Sigmoid colon (tissue), 6 donors: ENCODE measurements at regions not wholly inside any gene's neighbourhood (a gene's known extent, or its start where the extent isn't known, plus 50 kb on each side); places are given as distances from the start of the nearest gene placed in this dataset.

Experiments
- DNase-seq: peaks from one replicate; pipeline ENCODE4 v3.0.0-alpha.2; 2019
- H3K27ac ChIP-seq, 4 donors: fragments of 200-600 bp; sonication (generic); one replicate each; pipeline ENCODE4 v1.5.1; 2016 to 2019; ENCODE audit warnings: mild to moderate bottlenecking in 1 of 4
- H3K27me3 ChIP-seq, 3 donors: fragments of 200-600 bp; sonication (generic); one replicate each; pipeline ENCODE4 v1.5.1; 2019; ENCODE audit warnings: mild to moderate bottlenecking in 1 of 3
- H3K36me3 ChIP-seq, 4 donors: fragments of 200-600 bp; sonication (generic); one replicate each; pipeline ENCODE4 v1.5.1; 2016 to 2019
- H3K4me1 ChIP-seq, 4 donors: fragments of 200-600 bp; sonication (generic); one replicate each; pipeline ENCODE4 v1.5.1; 2017 to 2019
- H3K4me3 ChIP-seq, 4 donors: fragments of 200-600 bp; sonication (generic); one replicate each; pipeline ENCODE4 v1.5.1; 2017 to 2019; ENCODE audit warnings: mild to moderate bottlenecking in 2 of 4, moderate library complexity in 1 of 4
- H3K9me3 ChIP-seq, 4 donors: fragments of 200-600 bp in 3 of 4; sonication (generic) in 3 of 4; one replicate each; pipeline versions ENCODE4 v1.5.1 to v1.6.1; 2013 to 2019
- EP300 ChIP-seq, 4 donors: sonication (generic); formaldehyde crosslinking; IDR thresholded peaks; one replicate each; pipeline ENCODE4 v1.6.1; 2017; ENCODE audit warnings: antibody characterized with exemption in 4 of 4
- POLR2A ChIP-seq, 2 donors: fragments of 450-650 bp; IDR thresholded peaks; one replicate each; pipeline ENCODE4 v1.6.1; 2016; ENCODE audit warnings: antibody characterized with exemption in 2 of 2, mild to moderate bottlenecking in 2 of 2, moderate library complexity in 2 of 2
- POLR2AphosphoS5 ChIP-seq, 4 donors: sonication (generic); formaldehyde crosslinking; IDR thresholded peaks; one replicate each; pipeline ENCODE4 v1.6.1; 2017; ENCODE audit warnings: antibody characterized with exemption in 4 of 4
- WGBS, 2 donors: extraction: QIAGEN DNeasy Blood & Tissue Kit; methylation state at CpG; one replicate each; pipeline ENCODE4 v1.1.7; 2013; 5-methylcytosine and 5-hydroxymethylcytosine counted together
- intact Hi-C: fragments of 100-400 bp; cut with DNase I; formaldehyde crosslinking; loops from one replicate; pipeline ENCODE4 v1.15.1; 2023
- TF ChIP-seq, protein P1 (sequence below), 4 experiments: fragments of 450-650 bp in 3 of 4; fragments of 200-600 bp in 1 of 4; IDR thresholded peaks; one replicate each; pipeline ENCODE4 v1.5.1; 2016 to 2019; ENCODE audit warnings: antibody characterized with exemption in 4 of 4, mild to moderate bottlenecking in 3 of 4, moderate library complexity in 2 of 4
- donor health status: healthy with polysubstance abuse.
- donor health status: healthy.

GRCh38 chr13:97134364-97135095 lies 87.6 kb upstream of the MBNL2 start:
- intact Hi-C loops, result no loop called here
- Histone ChIP-seq H3K4me1 (peaks cover 0 to 7% (median 0%) of the 10 kb centered on the region in 4 donors), H3K4me3 (no peak overlapping the region), H3K27me3 (no peaks in the 10 kb centered on the region), H3K9me3 (no peaks in the 10 kb centered on the region), H3K27ac (no peak overlapping the region), H3K36me3 (no peaks in the 10 kb centered on the region)
- WGBS, 2 donors, result 91 to 92% methylated on average over 11 of the region's 11 CpGs
- no peak for TF ChIP-seq POLR2A (IDR thresholded peaks at IDR 0.05)
- no peak for TF ChIP-seq EP300 (IDR thresholded peaks at IDR 0.05)
- no peak for TF ChIP-seq POLR2AphosphoS5 (IDR thresholded peaks at IDR 0.05)
- TF ChIP-seq, protein P1, sequence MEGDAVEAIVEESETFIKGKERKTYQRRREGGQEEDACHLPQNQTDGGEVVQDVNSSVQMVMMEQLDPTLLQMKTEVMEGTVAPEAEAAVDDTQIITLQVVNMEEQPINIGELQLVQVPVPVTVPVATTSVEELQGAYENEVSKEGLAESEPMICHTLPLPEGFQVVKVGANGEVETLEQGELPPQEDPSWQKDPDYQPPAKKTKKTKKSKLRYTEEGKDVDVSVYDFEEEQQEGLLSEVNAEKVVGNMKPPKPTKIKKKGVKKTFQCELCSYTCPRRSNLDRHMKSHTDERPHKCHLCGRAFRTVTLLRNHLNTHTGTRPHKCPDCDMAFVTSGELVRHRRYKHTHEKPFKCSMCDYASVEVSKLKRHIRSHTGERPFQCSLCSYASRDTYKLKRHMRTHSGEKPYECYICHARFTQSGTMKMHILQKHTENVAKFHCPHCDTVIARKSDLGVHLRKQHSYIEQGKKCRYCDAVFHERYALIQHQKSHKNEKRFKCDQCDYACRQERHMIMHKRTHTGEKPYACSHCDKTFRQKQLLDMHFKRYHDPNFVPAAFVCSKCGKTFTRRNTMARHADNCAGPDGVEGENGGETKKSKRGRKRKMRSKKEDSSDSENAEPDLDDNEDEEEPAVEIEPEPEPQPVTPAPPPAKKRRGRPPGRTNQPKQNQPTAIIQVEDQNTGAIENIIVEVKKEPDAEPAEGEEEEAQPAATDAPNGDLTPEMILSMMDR (IDR thresholded peaks at IDR 0.05), result no peak
- DNase-seq, result no peak

GRCh38 chr13:97135883-97136282 lies 86.2 kb upstream of the MBNL2 start:
- no peak overlapping the region for H3K27ac ChIP-seq
- TF ChIP-seq, protein P1 (IDR thresholded peaks at IDR 0.05), result no peak
- no peak for TF ChIP-seq EP300 (IDR thresholded peaks at IDR 0.05)
- no peak for TF ChIP-seq POLR2A (IDR thresholded peaks at IDR 0.05)
- no peak for TF ChIP-seq POLR2AphosphoS5 (IDR thresholded peaks at IDR 0.05)
- H3K36me3 ChIP-seq, result no peaks in the 10 kb centered on the region
- no peak overlapping the region for H3K4me3 ChIP-seq
- H3K4me1 ChIP-seq, result peaks cover 0 to 17% (median 3%) of the 10 kb centered on the region in 4 donors
- no peak for DNase-seq
- no peaks in the 10 kb centered on the region for H3K9me3 ChIP-seq
- no peaks in the 10 kb centered on the region for H3K27me3 ChIP-seq
- intact Hi-C loops, result no loop called here
- 66 to 69% methylated on average over 4 of the region's 4 CpGs for WGBS, 2 donors

DNA sequence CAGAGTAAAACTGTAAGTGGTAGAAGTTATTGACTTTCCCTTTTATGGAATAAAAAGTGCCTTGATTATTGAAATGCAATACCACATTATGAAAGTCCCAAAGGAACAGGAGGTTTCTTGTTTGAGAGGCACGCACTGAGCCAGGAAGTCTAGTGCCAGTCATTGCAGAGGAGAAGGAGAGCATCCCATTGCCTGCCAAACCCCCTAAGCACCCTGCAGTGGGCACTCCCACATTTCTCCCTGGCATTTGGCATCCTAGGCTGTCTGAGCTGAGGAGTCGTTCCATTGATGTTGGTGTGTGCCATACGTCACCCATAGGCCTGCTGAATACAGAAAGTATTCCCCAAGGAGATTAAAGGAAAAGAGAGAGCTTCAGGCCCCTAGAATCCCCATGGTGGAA lies 85.7 kb upstream of the MBNL2 start:
- H3K27ac ChIP-seq, result no peak overlapping the region
- H3K36me3 ChIP-seq, result no peaks in the 10 kb centered on the region
- 91 to 94% methylated on average over 3 of the region's 3 CpGs for WGBS, 2 donors
- no peak for DNase-seq
- H3K27me3 ChIP-seq, result no peaks in the 10 kb centered on the region
- H3K9me3 ChIP-seq, result no peaks in the 10 kb centered on the region
- TF ChIP-seq POLR2A (IDR thresholded peaks at IDR 0.05) (no peak), EP300 (IDR thresholded peaks at IDR 0.05) (no peak), POLR2AphosphoS5 (IDR thresholded peaks at IDR 0.05) (no peak)
- TF ChIP-seq, protein P1 (IDR thresholded peaks at IDR 0.05), result no peak
- intact Hi-C loops, result no loop called here
- peaks cover 0 to 23% (median 7%) of the 10 kb centered on the region in 4 donors for H3K4me1 ChIP-seq
- no peak overlapping the region for H3K4me3 ChIP-seq

- intact Hi-C loops, result no loop called here
- Histone ChIP-seq H3K9me3 (no peaks in the 10 kb centered on the region), H3K27me3 (no peaks in the 10 kb centered on the region), H3K4me3 (no peak overlapping the region), H3K27ac (no peak overlapping the region), H3K36me3 (no peaks in the 10 kb centered on the region), H3K4me1 (peaks cover 0 to 37% (median 19%) of the 10 kb centered on the region in 4 donors)
- DNase-seq, result no peak
- WGBS, 2 donors, result 85 to 90% methylated on average over 3 of the region's 3 CpGs
- no peak for TF ChIP-seq EP300 (IDR thresholded peaks at IDR 0.05)
- TF ChIP-seq POLR2A (IDR thresholded peaks at IDR 0.05), result no peak
- TF ChIP-seq, protein P1 (IDR thresholded peaks at IDR 0.05), result no peak
- no peak for TF ChIP-seq POLR2AphosphoS5 (IDR thresholded peaks at IDR 0.05)
These were observed 82.4 kb upstream of the MBNL2 start for GRCh38 chr13:97139691-97140090.

DNA sequence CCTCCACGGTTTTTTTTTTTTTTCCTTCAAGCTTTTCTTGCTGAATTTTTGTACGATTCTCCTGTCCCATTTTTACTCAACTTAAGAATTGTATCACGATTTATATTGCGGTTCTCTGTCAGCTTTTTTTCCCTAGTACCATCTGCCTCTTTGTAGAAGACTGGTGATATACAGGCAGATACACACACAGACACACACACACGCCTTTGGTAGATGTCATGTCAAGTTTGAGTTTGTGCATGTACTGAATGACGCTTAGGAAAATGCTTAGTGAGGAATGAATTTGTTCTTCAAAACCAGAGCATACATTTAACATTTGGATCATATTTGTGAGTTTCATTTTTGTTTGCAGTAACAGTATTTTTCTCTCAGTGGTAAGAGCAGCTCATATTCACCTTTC lies 82.0 kb upstream of the MBNL2 start:
- no peak for DNase-seq
- intact Hi-C loops, result no loop called here

More for the DNA sequence above, 82.0 kb upstream of the MBNL2 start:
- no peaks in the 10 kb centered on the region for H3K27me3 ChIP-seq
- no peaks in the 10 kb centered on the region for H3K36me3 ChIP-seq
- WGBS, 2 donors, result 85 to 86% methylated on average over 6 of the region's 6 CpGs
- H3K4me1 ChIP-seq, result peaks cover 0 to 37% (median 19%) of the 10 kb centered on the region in 4 donors
- no peak overlapping the region for H3K4me3 ChIP-seq
- H3K27ac ChIP-seq, result no peak overlapping the region
- TF ChIP-seq POLR2AphosphoS5 (IDR thresholded peaks at IDR 0.05) (no peak), POLR2A (IDR thresholded peaks at IDR 0.05) (no peak), EP300 (IDR thresholded peaks at IDR 0.05) (no peak)
- TF ChIP-seq, protein P1 (IDR thresholded peaks at IDR 0.05), result no peak
- H3K9me3 ChIP-seq, result no peaks in the 10 kb centered on the region
